Endothelial cell of hepatic sinusoid (primary cell): ENCODE measurements at regions not wholly inside any gene's neighbourhood (a gene's known extent, or its start where the extent isn't known, plus 50 kb on each side); places are given as distances from the start of the nearest gene placed in this dataset.

Experiments used
- in situ Hi-C: cut with HindIII; loops from 2 replicates; pipeline ENCODE4 v1.10.0; 2017; ENCODE audit warnings: low sequenced_read_pairs

DNA sequence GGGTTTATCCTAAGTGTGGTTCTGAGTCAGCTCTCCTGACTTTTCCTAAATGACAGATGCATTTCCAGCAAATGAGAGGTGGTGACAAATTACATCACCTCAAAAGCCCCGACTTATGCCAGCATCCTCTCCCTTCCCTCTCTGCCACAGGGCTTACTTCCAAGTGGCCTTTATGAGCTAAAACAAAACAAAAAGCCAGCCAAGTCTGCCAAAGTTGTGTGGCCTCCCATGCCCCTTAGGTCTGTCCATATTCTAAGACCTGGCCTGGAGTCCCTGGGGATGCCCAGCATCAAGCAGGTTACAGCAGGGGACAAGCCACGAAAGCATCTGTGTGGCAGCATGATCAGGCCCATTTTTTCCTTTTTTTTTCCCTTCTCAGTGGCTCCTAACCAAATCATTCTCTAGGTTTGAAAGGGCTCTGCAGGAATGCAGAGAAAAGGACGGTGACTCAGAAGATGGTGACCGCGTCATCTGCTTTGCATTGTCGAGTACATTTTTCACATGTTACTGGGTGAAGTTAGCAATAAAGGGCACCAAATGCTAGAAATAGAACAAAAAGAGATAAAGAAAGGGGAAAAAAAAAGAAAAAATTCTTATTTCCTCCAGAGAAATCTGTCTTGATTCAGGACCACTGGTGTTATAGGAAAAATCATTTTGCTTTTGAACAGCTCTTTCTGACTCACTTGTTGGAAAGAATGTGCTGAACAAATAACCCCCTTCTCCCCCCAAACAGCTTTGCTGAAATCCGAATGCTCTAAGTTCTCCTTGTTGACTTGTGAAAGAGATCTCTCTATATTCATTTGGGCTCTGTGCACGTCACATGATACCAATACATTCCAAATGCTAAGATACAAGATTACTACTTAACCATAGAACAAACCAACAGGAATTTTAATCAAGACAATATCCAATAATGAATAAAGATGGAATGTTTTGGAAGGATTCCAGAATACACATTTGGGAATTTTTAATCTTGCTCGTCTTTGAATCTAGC, 178.7 kb downstream of the EN1 start:
- in situ Hi-C loops: loop anchor here (5.0 kb wide), 1 partner anchor 69 kb away; no protein-coding TSS in a partner anchor

DNA sequence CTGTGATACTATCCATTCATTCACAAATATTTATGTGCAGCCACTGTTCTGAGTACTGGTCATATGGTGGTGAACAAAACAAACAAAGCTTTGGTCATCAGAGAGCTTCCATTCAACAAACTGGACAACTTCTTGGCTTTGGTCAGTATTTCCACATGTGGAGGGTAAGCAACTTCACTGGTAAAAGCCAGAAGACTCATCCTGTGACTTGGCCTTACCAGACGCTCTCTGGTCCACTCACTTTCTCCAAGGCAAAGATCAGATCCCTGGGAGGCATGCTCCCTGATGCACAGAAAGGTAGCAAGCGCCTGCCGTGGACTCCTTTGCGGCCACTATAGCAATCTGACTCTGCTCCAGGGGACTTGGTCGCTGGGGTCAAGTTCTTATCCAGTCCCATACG, 179.5 kb downstream of the EN1 start:
- in situ Hi-C loops: loop anchor here (5.0 kb wide), 1 partner anchor 69 kb away; no protein-coding TSS in a partner anchor

DNA sequence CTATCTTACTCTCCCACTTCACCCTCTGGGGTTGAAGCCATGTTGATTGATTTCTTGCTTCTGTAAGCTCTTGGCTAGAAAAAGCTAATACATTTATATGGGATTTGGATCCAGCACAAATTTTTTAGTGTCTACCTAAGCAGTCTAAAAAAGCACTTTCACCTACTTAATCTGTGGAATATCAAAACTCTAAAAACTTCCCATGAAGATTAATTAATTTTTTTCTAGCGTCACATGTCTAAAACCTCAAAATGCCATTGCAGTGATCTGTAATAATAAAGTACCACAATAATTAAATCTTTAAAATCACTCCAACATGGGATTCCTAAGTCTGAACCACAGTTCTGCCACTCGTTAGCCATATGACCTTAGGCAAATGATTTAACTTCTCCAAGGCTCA, 180.1 kb downstream of the EN1 start:
- in situ Hi-C loops: loop anchor here (5.0 kb wide), 1 partner anchor 70 kb away; no protein-coding TSS in a partner anchor

DNA sequence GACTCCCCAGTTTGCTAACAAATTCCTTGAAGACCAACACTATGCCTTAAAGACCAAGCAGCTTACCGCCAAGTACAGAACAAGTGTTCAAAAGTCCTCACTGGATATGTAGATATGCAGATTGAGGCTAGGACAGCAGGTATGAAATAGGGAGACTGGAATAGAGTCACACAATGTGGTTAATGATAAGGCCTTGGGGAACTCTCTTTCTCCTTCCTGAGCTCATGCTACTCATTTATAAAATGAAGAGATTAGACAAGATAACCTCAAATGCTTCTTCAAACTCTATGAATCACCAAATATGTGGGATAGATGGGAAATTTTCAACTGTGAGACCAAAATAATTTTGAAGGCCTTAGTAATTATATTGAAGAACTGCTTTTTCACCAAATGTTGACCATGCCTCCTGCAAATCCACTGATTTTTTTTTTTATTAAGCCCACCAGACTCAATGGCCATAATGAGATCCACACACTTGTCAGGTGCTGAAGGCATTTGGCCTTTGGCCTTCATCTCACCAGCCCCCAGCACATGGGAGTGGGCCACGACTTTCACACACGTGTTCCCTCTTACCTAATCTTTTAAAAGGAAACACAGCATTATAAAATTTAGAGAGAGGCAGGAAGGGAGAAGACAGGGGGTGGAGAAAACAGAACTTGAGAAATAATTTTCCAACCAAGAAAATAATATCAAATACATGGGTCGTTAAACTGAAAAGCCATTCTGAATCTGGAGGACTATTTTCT, 181.5 kb downstream of the EN1 start:
- in situ Hi-C loops: loop anchor here (5.0 kb wide), 1 partner anchor 71 kb away; no protein-coding TSS in a partner anchor

DNA sequence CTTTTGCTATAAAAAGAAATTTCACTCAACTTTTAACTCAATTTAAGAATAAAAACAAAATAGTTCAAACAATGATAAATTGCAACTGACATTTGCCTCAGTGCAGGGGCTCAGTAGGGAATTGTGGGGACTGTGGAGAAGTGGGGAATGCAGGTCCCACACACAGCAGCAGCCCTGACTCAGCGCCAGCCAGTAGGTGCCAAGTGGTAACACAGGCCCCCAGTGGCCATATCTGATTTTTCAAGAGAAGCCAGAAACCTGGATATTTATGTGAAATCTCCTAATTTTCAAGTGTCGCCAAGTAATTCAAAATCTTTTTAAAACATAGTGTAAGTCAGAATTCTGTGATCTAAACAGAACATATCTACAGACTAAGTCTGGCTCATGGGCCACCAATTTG, 186.3 kb downstream of the EN1 start:
- in situ Hi-C loops: no loop called here

DNA sequence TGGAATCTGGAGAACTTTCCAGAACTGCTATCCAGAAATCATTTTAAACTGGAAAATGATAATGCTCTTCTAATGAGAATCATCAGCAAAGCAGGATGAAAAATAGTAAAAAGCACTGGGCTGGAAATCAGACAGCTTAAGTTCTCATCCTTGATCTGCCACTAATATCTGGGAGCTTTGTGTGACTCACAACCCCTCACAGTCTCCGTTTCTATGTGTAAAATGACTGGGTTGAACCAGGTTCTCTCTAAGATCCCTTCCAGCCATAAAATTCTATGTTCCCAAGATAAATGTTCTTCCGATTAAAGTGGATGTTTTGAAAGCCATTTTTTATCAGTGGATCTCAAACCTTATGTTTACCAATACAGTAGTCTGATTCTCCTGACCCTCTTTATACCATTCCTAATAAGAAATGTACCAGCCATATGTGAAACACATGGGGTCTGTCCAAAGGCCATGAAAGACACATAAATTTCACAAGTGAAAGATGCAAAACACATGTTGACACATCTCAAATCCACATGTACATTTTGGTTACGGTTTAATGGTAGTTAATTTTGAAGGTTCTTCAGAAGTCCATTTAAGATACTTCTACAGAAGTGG, 188.8 kb downstream of the EN1 start:
- in situ Hi-C loops: no loop called here

DNA sequence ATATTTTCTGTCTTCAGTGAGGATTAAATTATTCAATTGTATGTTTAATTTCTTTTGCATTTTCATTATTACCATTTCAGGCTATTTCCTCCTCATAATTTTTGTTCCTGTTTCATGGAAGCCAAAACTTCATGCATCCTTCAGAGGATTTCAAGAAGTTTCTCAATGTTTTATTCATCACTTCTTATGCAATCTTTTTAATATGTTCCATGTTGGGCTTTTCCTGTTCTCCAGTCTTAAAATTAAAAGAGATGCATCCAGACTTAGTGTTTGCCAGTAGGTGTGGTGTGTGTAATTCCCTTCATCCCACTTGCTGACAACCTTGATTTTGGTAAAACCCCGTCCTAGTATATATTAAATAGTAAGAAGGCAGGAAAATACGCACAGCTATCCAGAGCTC, 190.0 kb downstream of the EN1 start:
- in situ Hi-C loops: no loop called here

DNA sequence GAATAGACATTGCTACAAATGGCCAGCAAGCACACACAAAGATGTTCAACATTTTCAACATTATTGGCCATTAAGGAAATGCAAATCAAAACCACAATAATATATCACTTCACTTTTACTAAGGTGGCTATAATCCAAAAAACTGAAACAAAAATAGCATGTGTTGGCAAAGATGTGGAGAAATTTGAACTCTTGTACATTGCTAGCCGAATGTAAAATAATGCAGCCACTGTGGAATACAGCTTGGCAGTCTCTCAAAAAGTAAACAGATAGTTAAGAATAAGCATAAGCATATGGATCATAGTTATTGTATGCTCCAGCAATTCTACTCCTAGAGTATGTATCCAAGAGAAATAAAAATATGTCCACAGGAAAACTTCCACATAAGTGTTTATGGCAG, 192.5 kb downstream of the EN1 start:
- in situ Hi-C loops: no loop called here

DNA sequence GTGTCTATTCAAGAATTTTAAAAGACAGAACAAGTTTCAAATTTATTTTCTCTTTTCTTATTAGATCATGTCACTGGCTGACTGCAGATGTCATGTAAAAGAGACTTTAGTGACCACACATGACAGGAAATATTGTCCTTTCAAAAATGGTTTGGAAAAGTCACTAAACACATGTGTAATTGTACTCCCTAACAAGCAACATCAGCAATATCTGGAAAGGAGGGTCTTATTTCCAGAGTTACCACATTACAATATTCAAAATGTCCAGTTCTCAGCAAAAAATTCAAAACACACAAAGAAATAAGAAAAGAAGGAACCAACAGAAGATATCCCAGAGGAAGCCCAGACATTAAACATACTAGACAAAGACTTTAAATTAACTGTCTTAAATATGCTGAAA, 197.1 kb downstream of the EN1 start:
- in situ Hi-C loops: no loop called here

DNA sequence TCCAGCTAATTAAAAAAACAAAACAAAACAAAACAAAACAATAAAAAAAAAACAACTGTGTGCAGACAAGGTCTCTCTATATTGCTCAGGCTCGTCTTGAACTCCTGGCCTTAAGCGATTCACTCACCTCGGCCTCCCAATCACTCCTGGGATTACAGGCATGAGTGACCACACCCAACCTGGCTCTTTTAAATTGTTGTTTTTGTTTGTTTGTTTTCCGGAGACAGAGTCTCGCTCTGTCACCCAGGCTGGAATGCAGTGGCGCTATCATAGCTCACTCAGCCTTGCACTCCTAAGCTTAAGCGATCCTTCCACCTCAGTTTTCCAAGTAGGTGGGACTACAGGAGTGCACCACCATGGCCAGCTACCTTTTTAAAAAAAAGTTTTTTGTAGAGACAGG, 201.6 kb downstream of the EN1 start:
- in situ Hi-C loops: no loop called here

DNA sequence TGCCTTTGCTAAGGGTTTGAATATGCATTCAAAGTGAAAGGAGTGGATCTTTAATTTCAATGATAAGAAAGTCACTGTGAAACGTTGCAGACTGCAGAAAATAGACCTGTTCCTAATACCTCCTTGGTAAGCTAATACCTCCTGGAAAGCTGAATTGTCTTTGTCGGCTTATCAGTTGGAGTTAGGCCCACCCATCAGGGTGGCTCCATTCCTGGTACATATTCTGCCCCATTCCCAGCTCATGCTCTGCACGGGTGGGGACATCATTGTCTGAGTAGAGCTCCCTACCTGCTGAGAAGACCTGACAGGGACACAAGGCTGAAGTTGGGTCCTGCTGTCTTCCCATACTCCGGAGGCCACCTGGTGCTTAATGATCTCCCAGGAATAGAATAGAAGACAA, 203.3 kb downstream of the EN1 start:
- in situ Hi-C loops: no loop called here

DNA sequence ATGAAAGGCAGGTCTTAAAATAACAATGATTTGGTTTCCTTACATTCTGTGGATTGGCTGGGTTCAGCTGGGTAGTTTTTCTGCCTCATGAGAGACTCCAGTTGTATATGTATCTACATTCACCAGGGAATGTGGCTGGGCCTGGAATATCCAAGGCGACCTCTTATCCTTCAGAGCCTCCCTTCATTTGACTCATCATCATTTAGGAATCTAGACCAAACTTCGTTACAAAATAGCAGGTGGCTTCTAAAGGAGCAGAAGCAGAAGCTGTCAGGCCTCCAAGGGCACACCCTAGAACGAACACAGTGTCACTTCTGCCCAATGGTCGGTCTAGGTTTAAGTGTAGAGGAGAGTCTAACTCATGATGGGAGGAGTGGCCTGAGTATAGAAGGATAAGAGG, 204.2 kb downstream of the EN1 start:
- in situ Hi-C loops: no loop called here

DNA sequence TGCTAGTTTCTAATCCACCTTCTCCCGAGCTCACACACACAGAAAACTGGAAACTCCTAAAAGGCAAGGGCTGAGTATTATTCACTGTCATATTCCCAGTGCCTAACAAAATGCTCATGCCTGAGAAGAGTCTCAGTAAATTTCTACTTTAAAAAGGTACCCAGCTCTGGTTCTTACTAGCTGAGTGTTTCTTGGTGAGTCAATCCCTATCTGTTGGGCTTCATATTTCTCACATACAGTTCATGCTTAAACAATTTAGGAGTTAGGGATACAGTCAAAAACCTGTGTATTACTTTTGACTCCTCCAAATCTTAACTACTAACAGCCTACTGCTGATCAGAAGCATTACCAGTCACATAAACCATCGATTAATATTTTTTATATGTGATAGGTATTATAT, 204.9 kb downstream of the EN1 start:
- in situ Hi-C loops: no loop called here

DNA sequence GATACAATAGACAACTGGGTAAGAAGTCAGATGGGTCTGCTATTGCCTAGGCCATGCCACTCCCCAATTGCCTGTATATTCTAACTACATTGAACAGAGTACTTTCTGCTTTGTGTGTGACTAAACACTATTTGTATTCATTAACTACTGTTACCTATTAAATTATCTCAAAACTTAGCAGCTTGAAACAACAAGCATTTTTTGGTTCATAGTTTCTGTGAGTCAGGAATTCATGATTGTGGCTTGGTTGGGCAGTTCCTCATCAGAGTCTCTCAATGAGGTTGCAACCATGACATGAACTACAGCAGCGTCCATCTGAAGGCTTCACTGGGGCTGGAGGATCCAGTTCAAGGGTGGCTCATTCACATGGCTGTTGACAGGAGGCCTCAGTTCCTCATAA, 205.7 kb downstream of the EN1 start:
- in situ Hi-C loops: no loop called here

DNA sequence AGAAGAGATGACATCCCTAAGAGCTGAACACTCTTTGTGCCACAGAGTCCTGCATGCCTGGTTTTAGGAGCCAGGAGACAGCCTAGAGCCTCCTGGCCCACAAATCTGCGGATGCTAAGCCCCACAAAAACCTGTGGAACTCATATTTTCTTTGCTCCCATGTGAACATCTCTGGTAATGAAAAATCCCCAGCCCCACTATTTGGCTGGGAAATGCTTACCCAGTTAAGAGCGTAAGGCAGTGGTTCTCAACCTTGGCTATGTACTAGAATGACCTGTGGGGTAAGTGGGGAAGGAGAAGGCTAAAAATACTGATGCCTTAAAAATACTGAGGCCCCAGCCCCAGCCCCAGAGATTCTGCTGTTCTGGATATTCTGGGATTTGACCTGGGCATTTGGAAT, 208.1 kb downstream of the EN1 start:
- in situ Hi-C loops: no loop called here

DNA sequence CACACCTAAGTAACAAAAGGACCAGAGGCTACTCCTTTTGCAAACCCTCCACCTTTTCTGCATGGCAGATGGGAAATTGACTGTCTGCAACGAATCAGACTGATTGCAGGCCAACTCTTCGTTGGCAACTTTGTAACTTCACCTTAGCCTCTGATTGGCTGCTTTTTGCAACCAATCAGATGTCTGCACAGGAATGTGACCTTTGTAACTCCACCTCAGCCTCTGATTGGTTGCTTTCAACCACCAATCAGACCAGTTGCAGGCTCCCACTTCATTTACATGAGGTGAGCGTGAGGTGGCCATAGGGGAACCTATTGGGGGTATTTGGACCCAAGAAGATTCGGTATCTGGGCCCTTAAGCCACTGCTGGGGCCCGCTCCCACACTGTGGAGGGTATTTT, 209.0 kb downstream of the EN1 start:
- in situ Hi-C loops: no loop called here

DNA sequence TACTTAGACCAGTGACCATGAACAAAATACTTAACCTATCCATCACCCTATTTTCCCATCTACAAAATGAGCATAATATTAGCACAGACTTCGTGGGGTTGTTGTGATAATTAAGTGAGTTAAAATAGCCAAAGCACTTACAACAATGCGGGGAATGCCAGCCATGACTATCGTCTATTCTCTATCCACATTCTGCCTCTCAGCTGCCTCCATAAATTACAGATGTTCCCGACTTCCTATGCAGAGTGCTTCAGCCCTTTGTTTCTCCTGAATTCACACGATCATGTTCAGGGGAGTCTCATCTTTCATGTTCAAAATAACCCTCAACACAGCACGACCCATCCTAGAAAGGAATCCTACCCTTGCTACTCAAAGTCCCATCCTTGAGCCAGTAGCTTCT, 211.6 kb downstream of the EN1 start:
- in situ Hi-C loops: no loop called here

DNA sequence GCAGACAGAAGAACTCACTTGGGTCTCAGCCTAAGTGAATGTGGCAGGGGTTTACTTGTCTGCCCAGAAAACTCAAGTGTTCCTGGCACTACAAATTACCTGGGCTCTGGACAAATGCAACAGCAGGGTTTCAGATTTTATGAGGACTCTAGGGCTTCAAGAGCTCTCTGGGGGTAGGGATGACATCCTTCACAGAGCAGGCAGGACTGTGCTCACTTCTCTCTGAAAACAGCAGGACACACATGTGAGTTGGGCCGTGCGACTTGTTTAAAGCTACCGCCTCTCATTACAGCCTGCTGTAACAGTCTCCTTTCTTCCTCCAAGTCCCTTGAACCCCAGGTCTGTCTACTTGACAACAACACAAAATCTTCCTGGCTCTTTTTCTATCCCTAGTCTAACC, 212.6 kb downstream of the EN1 start:
- in situ Hi-C loops: no loop called here

DNA sequence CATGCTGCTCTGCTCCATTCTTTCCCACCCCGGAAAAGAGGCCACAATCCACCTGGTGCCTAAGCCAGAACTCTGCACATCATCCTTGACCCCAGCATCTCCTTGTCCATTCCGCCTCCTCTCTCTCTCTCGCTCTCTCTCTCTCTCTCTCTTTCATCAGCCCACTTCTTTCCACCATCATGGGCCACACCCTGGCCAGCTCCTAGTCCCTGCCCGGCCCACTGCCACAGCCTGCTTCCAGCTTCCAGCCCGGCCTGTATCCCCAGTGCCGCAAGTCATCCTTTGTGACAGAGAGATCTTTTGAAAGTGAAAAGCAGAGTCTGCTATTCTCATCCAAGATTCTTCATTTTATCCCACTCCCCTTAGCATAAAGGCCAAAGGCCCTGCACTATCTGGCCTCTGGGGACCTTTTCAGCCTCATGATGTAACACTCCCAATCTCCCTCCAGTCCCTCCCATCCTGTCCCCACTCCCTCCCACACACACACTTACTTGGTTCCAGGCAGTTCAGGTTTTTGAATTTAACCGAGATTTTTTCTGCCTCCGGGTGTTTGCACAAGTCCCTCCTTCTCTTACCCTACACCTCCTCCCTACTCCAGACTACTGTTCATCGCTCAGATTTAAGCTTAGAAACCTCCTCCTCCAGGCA, 214.0 kb downstream of the EN1 start:
- in situ Hi-C loops: no loop called here

DNA sequence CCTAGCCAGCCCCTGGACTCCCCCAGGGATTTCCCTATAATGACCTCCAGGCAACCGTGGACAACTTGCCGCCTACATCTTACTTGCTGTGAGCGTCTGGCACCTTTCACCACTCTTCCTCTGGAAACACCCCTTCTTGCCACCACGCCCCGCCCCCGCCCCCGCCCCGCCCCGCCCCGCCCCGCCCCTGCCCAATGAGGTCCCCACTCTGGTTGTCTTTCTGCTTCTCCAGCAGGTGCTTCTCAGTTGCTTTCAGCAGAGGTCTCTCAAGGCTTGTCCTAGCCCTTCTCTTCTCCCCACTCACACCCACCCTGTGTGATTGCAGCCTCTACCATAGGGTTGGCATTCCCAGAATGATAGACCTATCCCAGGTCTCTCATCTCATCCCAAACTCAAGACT, 214.5 kb downstream of the EN1 start:
- in situ Hi-C loops: no loop called here

DNA sequence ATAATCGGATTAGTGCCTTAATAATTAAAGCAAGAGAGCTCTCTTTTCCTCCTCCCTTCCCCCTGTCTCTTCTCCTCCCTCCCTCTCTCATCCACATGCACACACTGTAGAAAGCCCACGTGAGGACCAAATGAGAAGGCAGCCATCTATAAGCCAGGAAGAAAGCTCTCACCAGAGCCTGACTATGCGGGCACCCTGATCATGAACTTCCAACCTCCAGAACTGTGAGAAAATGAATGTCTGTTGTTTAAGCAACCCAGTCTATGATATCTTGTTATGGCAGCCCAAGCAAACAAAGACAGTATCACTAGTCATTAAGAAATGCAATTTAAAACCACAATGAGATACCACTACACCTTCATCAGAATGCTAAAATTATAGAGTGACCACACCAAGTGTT, 220.3 kb downstream of the EN1 start:
- in situ Hi-C loops: loop anchor here (10.0 kb wide), 1 partner anchor 52 kb away; no protein-coding TSS in a partner anchor
